Neuron (in vitro differentiated cells): ENCODE measurements at regions not wholly inside any gene's neighbourhood (a gene's known extent, or its start where the extent isn't known, plus 50 kb on each side); places are given as distances from the start of the nearest gene placed in this dataset.
"Not testable (repeated sequence)": the region's sequence is repeated elsewhere in the genome, so short reads cannot be mapped to it uniquely, and the experiment has no call there.

Source experiments
- H2AFZ ChIP-seq: one replicate; pipeline ENCODE4 v1.6.1; 2013; ENCODE audit warnings: low read depth, mild to moderate bottlenecking, inconsistent platforms, low read length, moderate library complexity
- H3K27me3 ChIP-seq: one replicate; pipeline ENCODE4 v1.6.1; 2013; ENCODE audit warnings: low read length; ENCODE audit not compliant: insufficient read depth
- H3K36me3 ChIP-seq: one replicate; pipeline ENCODE4 v1.6.1; 2013; ENCODE audit warnings: low read length; ENCODE audit not compliant: insufficient read depth
- H3K4me1 ChIP-seq: one replicate; pipeline ENCODE4 v1.6.1; 2013; ENCODE audit warnings: low read length; ENCODE audit not compliant: insufficient read depth
- H3K4me3 ChIP-seq: 2 replicates; pipeline ENCODE4 v1.5.1; 2013; ENCODE audit warnings: mild to moderate bottlenecking, low read length, moderate library complexity
- H3K9me3 ChIP-seq: one replicate; pipeline ENCODE4 v1.6.1; 2013; ENCODE audit warnings: low read length

GRCh38 chr1:865633-866032 lies 58.1 kb upstream of the SAMD11 start:
- H2AFZ ChIP-seq, result not testable (repeated sequence)

GRCh38 chr1:866095-866494 lies 57.6 kb upstream of the SAMD11 start:
- Histone ChIP-seq H3K27me3 (peaks cover 28% of the 10 kb centered on the region), H3K9me3 (no peaks in the 10 kb centered on the region), H3K4me3 (no peak overlapping the region), H3K36me3 (no peaks in the 10 kb centered on the region), H2AFZ (no peak overlapping the region), H3K4me1 (no peaks in the 10 kb centered on the region)

More at GRCh38 chr1:865633-866032, 58.1 kb upstream of the SAMD11 start:
- H3K4me3 ChIP-seq, H3K36me3 ChIP-seq, H3K9me3 ChIP-seq, H3K4me1 ChIP-seq: not testable (repeated sequence)
- H3K27me3 ChIP-seq, result peaks cover 27% of the 10 kb centered on the region

- not testable (repeated sequence) for H3K36me3 ChIP-seq, H3K4me3 ChIP-seq, H3K9me3 ChIP-seq, H3K4me1 ChIP-seq, H2AFZ ChIP-seq
- peaks cover 30% of the 10 kb centered on the region for H3K27me3 ChIP-seq
Measured at GRCh38 chr1:866631-867299, 57.0 kb upstream of the SAMD11 start.

GRCh38 chr1:867550-867949 lies 56.2 kb upstream of the SAMD11 start:
- not testable (repeated sequence) for H2AFZ ChIP-seq, H3K9me3 ChIP-seq, H3K36me3 ChIP-seq, H3K4me1 ChIP-seq, H3K4me3 ChIP-seq
- peaks cover 30% of the 10 kb centered on the region for H3K27me3 ChIP-seq

GRCh38 chr1:869499-870244 lies 54.1 kb upstream of the SAMD11 start:
- no peaks in the 10 kb centered on the region for H3K9me3 ChIP-seq
- H3K27me3 ChIP-seq, result peaks cover 26% of the 10 kb centered on the region
- no peaks in the 10 kb centered on the region for H3K36me3 ChIP-seq
- H3K4me1 ChIP-seq, result no peaks in the 10 kb centered on the region
- no peak overlapping the region for H3K4me3 ChIP-seq
- no peak overlapping the region for H2AFZ ChIP-seq
